GM19238 (cell line): ENCODE measurements at regions not wholly inside any gene's neighbourhood (a gene's known extent, or its start where the extent isn't known, plus 50 kb on each side); places are given as distances from the start of the nearest gene placed in this dataset.

Experiments
- DNase-seq: peaks from one replicate; pipeline ENCODE4 v3.0.0; 2011; ENCODE audit warnings: low spot score; ENCODE audit not compliant: insufficient read length

GRCh38 chr10:75347186-75347585 lies 54.4 kb downstream of the ZNF503 start:
- DNase-seq = no peak

- DNase-seq = no peak
These were observed 55.8 kb downstream of the ZNF503 start for GRCh38 chr10:75345738-75346137.

- no peak for DNase-seq
These were observed 57.4 kb downstream of the ZNF503 start for GRCh38 chr10:75344170-75344569.

- no peak for DNase-seq
These were observed 59.2 kb downstream of the ZNF503 start for GRCh38 chr10:75342397-75342796.

- peak; percentile 15 for DNase-seq
These were observed 65.6 kb downstream of the ZNF503 start for GRCh38 chr10:75335983-75336382.

GRCh38 chr10:75335191-75335590 lies 66.4 kb downstream of the ZNF503 start:
- no peak for DNase-seq

- DNase-seq = no peak
These were observed 66.8 kb downstream of the ZNF503 start for GRCh38 chr10:75334720-75335119.

GRCh38 chr10:75332081-75332480 lies 69.5 kb downstream of the ZNF503 start:
- no peak for DNase-seq

- DNase-seq = no peak
These were observed 70.5 kb downstream of the ZNF503 start for GRCh38 chr10:75331081-75331480.

- DNase-seq = no peak
These were observed 72.3 kb downstream of the ZNF503 start for GRCh38 chr10:75329190-75329745.

- no peak for DNase-seq
These were observed 75.3 kb downstream of the ZNF503 start for GRCh38 chr10:75326306-75326705.

- DNase-seq = no peak
These were observed 82.3 kb downstream of the ZNF503 start for GRCh38 chr10:75319274-75319673.

GRCh38 chr10:75314570-75314969 lies 78.8 kb upstream of the COMTD1 start:
- DNase-seq = no peak

GRCh38 chr10:75312440-75312839 lies 76.7 kb upstream of the COMTD1 start:
- DNase-seq = no peak

GRCh38 chr10:75305675-75306074 lies 69.9 kb upstream of the COMTD1 start:
- DNase-seq = no peak

GRCh38 chr10:75304741-75305390 lies 69.1 kb upstream of the COMTD1 start:
- no peak for DNase-seq

- DNase-seq = no peak
These were observed 68.6 kb upstream of the COMTD1 start for GRCh38 chr10:75304313-75304712.

GRCh38 chr10:75303045-75303777 lies 67.5 kb upstream of the COMTD1 start:
- DNase-seq = no peak

- DNase-seq = no peak
These were observed 66.3 kb upstream of the COMTD1 start for GRCh38 chr10:75302029-75302428.

GRCh38 chr10:75297021-75297599 lies 61.4 kb upstream of the COMTD1 start:
- no peak for DNase-seq

- no peak for DNase-seq
These were observed 60.2 kb upstream of the COMTD1 start for GRCh38 chr10:75295868-75296441.
